ENCODE measurements at regions not wholly inside any gene's neighbourhood (a gene's known extent, or its start where the extent isn't known, plus 50 kb on each side); places are given as distances from the start of the nearest gene placed in this dataset.
"Not testable (repeated sequence)": the region's sequence is repeated elsewhere in the genome, so short reads cannot be mapped to it uniquely, and the experiment has no call there.

- DNase-seq, result no peak
These were observed 101.2 kb upstream of the TRIB2 start for GRCh38 chr2:12615509-12615908.

DNA sequence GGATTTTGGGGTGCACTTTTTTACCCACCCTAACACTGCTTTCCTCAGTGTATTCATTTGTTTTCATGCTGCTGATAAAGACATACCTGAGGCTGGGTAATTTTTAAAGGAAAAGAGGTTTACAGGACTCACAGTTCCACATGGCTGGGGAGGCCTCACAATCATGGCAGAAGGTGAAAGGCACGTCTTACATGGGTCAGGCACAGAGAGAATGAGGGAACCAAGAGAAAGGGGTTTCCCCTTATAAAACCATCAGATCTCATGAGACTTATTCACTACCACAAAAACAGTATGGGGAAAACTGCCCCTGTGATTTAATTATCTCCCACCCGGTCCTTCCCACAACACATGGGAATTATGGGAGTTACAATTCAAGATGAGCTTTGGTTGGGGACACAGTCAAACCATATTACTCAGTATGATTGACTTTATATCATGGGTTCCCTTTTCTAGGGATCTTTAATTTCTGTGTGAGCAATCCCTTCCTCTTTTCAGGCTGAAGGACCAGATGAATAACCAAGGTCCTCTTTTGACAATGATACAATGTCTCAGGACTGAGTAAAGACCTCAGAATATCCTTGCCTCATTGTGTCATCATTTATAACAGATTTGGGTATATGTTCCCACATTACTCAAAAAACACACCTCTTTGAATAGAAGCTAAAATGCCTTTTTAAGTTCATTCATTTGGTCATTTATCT, 100.1 kb upstream of the TRIB2 start:
- no peak for DNase-seq

DNA sequence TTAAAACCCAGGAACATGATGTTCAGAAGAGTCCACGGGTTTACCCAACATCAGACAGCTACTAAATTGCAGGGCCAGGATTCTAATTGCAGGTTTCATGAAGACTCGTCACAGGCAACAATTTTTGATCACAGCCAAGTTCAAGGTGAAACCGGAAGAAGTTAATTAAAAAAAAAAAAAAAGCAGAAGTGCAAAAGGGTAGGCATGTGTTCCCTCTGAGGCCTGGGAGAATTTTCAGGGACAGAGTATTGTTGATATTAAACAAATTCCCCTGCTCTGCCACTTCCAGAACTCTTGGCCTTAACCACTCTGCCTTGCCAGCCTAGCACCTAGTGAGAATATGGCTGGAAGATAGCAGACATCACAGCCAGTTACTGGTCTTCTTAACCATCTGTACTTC, 99.4 kb upstream of the TRIB2 start:
- no peak for DNase-seq

GRCh38 chr2:12617853-12618252, 98.9 kb upstream of the TRIB2 start:
- no peak for DNase-seq

DNA sequence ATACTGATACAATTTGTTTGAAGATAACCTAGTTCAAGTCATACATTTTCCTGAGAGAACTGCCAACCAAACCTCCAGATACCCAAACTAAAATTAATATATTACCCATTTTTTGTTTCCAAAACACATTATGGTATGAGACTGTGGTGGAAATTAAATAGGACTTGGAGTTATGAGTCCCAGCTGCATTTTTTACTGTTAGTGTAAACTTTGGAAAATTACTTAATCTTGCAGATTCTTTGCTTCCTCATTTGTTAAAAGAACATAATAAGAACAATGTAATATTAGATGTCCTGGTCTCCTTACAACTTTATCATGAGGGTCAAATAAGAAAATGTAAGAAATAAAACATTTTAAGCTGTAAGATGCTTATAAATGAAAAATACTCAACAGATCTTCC, 98.2 kb upstream of the TRIB2 start:
- DNase-seq, result no peak

- no peak for DNase-seq
These were observed 96.8 kb upstream of the TRIB2 start for GRCh38 chr2:12619975-12620374.

DNA sequence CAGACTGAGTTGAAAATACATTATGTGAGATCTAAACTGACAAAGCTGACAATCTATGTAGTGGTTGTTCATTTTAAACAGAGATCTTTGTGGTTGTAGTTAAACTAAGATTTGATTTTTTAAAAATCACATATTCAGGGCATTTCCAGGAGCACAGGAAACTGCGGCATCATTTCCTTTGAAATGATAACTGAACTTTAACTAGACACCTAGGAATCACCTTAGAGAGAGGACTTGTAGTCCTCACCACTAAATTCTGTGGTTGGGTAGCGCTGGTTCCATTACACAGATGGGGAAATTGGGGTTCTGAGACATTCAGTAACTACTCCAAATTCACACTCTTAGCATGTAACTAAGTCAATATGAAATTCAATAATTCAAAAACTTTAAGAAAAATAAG, 96.0 kb upstream of the TRIB2 start:
- no peak for DNase-seq

- DNase-seq, result no peak
These were observed 93.7 kb upstream of the TRIB2 start for GRCh38 chr2:12623051-12623450.

DNA sequence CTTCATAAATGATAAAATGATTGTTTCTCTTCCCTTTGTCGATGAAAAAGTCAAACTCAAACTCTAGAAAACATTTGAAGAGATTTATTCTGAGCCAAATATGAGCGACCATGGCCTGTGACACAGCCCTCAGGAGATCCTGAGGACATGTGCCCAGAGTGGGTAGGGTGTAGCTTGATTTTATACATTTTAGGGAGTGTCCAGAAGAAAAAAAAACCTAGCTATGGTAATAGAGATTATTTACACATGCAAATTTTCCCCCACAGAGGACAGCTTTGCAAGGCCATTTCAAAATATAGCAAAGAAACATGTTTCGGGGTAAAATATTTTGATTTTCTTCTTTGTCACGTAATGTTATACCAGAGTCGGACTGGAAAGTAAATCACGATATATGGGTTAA, 92.4 kb upstream of the TRIB2 start:
- DNase-seq, result no peak

DNA sequence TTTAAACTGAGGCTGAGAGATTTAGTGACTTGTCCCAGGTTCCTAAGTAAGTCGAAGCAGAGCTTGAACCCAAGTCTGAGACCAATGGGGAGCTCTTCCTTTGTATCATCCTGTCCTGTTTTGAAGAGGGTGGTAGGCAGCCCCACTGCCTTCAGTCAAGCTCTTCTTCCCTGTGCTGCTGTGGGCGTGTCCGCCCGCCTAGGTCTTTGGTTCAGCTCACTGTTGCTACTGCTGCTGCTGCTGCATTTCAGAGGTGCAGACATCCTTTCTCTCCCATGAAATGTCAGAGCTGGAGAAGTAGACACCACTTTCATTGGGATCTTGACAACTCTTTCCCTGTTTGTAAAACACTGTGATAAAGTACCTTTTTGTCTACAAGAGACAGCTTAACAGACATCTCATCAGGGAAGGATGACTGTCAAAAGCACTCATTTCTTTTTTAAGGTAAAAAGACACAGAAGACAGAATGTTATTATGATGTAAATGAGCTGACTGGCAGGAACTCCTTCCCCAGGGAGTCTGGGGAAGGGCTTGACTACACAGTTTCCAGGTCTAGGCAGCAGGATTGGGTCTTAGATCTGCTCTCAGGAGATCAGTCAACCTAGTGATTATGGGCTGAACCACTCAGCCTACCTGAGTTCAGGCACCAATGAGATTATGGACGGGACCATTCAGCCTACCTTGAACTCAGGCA, 91.7 kb upstream of the TRIB2 start:
- no peak for DNase-seq

GRCh38 chr2:12628541-12628940, 88.2 kb upstream of the TRIB2 start:
- not testable (repeated sequence) for DNase-seq

GRCh38 chr2:12636837-12637581, 79.7 kb upstream of the TRIB2 start:
- no peak for DNase-seq

DNA sequence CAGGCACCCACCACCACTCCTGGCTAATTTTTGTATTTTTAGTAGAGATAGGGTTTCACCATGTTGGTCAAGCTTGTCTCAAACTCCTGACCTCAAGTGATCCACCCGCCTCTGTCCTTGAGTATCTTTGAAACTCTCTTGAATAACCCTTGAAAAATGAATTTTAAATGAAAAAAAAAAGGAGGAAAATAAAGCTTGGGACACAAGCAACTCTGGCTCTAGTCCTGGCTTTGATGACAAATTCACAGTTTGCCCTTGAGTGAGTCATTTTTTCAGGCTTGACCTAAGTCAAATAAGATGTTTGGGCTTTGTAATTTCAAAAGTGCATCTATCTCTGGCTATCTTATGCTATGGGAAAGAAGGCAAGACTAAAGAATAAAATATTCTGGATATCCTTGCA, 79.0 kb upstream of the TRIB2 start:
- no peak for DNase-seq

- DNase-seq, result peak; percentile 74
These were observed 75.3 kb upstream of the TRIB2 start for GRCh38 chr2:12641441-12641840.

- no peak for DNase-seq
These were observed 74.4 kb upstream of the TRIB2 start for GRCh38 chr2:12642332-12642731.

- no peak for DNase-seq
These were observed 73.9 kb upstream of the TRIB2 start for GRCh38 chr2:12642859-12643258.

GRCh38 chr2:12649602-12650400, 66.9 kb upstream of the TRIB2 start:
- DNase-seq, result no peak

DNA sequence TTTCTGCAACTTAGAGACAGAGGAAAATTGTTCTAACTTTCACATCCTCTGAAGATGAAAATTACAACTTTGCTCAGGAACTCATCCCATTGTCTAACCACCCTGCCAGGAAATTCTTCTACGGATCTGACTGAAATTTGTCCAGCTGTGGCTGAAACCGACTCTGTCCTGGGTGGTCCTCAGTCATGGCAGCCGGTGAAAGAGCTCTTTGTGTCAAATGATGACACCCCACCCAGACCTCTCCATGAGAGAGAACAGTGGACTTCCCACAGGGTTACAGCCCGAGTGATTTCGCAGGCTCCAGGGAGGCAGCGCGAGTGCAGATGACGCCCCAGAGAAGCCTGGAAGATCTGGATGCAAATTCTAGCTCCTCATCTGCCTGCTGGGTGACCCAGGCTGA, 65.1 kb upstream of the TRIB2 start:
- DNase-seq, result no peak

GRCh38 chr2:12652723-12653122, 64.0 kb upstream of the TRIB2 start:
- DNase-seq, result no peak

GRCh38 chr2:12657560-12657959, 59.2 kb upstream of the TRIB2 start:
- DNase-seq, result no peak

GRCh38 chr2:12658310-12658945, 58.3 kb upstream of the TRIB2 start:
- DNase-seq, result no peak

GRCh38 chr2:12661489-12661888, 55.2 kb upstream of the TRIB2 start:
- DNase-seq, result no peak
